Stimulated activated CD4-positive, alpha-beta T cell treated with anti-CD3 and anti-CD28 coated beads, Interleukin-2, amount 100 ng/mL, for 24 hours (primary cell): ENCODE measurements at regions not wholly inside any gene's neighbourhood (a gene's known extent, or its start where the extent isn't known, plus 50 kb on each side); places are given as distances from the start of the nearest gene placed in this dataset.

Experiments
- DNase-seq, 2 donors: peaks; one replicate each; pipeline ENCODE4 v3.0.0-alpha.2; 2020

- DNase-seq = peak in 1 of 2 donors; percentile 3
These were observed 122.2 kb upstream of the SERF1A start for GRCh38 chr5:70778240-70778639.
